Peyer's patch (tissue), 4 donors: ENCODE measurements at regions not wholly inside any gene's neighbourhood (a gene's known extent, or its start where the extent isn't known, plus 50 kb on each side); places are given as distances from the start of the nearest gene placed in this dataset.

ENCODE experiments used
- DNase-seq, 3 donors: peaks; one replicate each; pipeline ENCODE4 v3.0.0-alpha.2; 2017 to 2019
- H3K27ac ChIP-seq, 4 donors: fragments of 200-600 bp; sonication (generic); one replicate each; pipeline ENCODE4 v1.5.1; 2016 to 2019
- H3K27me3 ChIP-seq, 2 donors: fragments of 200-600 bp; sonication (generic); one replicate each; pipeline ENCODE4 v1.5.1; 2019
- H3K36me3 ChIP-seq, 3 donors: fragments of 200-600 bp; sonication (generic); one replicate each; pipeline ENCODE4 v1.5.1; 2016 to 2019
- H3K4me1 ChIP-seq, 4 donors: fragments of 200-600 bp; sonication (generic); one replicate each; pipeline ENCODE4 v1.5.1; 2016 to 2019
- H3K4me3 ChIP-seq, 4 donors: fragments of 200-600 bp; sonication (generic); 1 replicate in 3 of 4; 2 replicates in 1 of 4; pipeline ENCODE4 v1.5.1; 2016 to 2019; ENCODE audit warnings: mild to moderate bottlenecking in 1 of 4
- H3K9me3 ChIP-seq, 4 donors: fragments of 200-600 bp; sonication (generic); one replicate each; pipeline ENCODE4 v1.5.1; 2016 to 2019; ENCODE audit warnings: mild to moderate bottlenecking in 1 of 4
- POLR2A ChIP-seq, 2 donors: fragments of 450-650 bp; IDR thresholded peaks; one replicate each; pipeline ENCODE4 v1.5.1; 2017; ENCODE audit warnings: antibody characterized with exemption in 2 of 2, mild to moderate bottlenecking in 2 of 2, moderate library complexity in 2 of 2
- TF ChIP-seq, protein P1 (sequence below), 6 experiments: fragments of 450-650 bp in 4 of 6; fragments of 200-600 bp in 2 of 6; sonication (generic) in 1 of 6; IDR thresholded peaks; one replicate each; pipeline ENCODE4 v1.5.1; 2017 to 2019; ENCODE audit warnings: antibody characterized with exemption in 6 of 6, mild to moderate bottlenecking in 3 of 6, moderate library complexity in 1 of 6

GRCh38 chr14:70269582-70269981 lies 80.8 kb upstream of the SLC8A3 start:
- TF ChIP-seq, protein P1, sequence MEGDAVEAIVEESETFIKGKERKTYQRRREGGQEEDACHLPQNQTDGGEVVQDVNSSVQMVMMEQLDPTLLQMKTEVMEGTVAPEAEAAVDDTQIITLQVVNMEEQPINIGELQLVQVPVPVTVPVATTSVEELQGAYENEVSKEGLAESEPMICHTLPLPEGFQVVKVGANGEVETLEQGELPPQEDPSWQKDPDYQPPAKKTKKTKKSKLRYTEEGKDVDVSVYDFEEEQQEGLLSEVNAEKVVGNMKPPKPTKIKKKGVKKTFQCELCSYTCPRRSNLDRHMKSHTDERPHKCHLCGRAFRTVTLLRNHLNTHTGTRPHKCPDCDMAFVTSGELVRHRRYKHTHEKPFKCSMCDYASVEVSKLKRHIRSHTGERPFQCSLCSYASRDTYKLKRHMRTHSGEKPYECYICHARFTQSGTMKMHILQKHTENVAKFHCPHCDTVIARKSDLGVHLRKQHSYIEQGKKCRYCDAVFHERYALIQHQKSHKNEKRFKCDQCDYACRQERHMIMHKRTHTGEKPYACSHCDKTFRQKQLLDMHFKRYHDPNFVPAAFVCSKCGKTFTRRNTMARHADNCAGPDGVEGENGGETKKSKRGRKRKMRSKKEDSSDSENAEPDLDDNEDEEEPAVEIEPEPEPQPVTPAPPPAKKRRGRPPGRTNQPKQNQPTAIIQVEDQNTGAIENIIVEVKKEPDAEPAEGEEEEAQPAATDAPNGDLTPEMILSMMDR (IDR thresholded peaks at IDR 0.05) = no peak
- TF ChIP-seq POLR2A (IDR thresholded peaks at IDR 0.05) = no peak
- no peaks in the 10 kb centered on the region for H3K27me3 ChIP-seq
- no peaks in the 10 kb centered on the region for H3K4me1 ChIP-seq
- H3K36me3 ChIP-seq = no peaks in the 10 kb centered on the region
- H3K4me3 ChIP-seq = no peak overlapping the region
- H3K27ac ChIP-seq = no peak overlapping the region
- no peaks in the 10 kb centered on the region for H3K9me3 ChIP-seq
- DNase-seq = no peak

- no peaks in the 10 kb centered on the region for H3K9me3 ChIP-seq
- no peaks in the 10 kb centered on the region for H3K4me1 ChIP-seq
- H3K27me3 ChIP-seq = no peaks in the 10 kb centered on the region
- no peak for DNase-seq
- H3K27ac ChIP-seq = no peak overlapping the region
- H3K36me3 ChIP-seq = no peaks in the 10 kb centered on the region
- no peak overlapping the region for H3K4me3 ChIP-seq
- TF ChIP-seq POLR2A (IDR thresholded peaks at IDR 0.05) = no peak
- TF ChIP-seq, protein P1 (IDR thresholded peaks at IDR 0.05) = no peak
Measured at GRCh38 chr14:70268760-70269159, 80.0 kb upstream of the SLC8A3 start.

- TF ChIP-seq POLR2A (IDR thresholded peaks at IDR 0.05) = no peak
- TF ChIP-seq, protein P1 (IDR thresholded peaks at IDR 0.05) = no peak
- Histone ChIP-seq H3K9me3 (no peaks in the 10 kb centered on the region), H3K4me3 (no peak overlapping the region), H3K36me3 (no peaks in the 10 kb centered on the region), H3K27ac (no peak overlapping the region), H3K4me1 (no peaks in the 10 kb centered on the region), H3K27me3 (no peaks in the 10 kb centered on the region)
- no peak for DNase-seq
Measured at GRCh38 chr14:70266157-70266556, 77.4 kb upstream of the SLC8A3 start.

GRCh38 chr14:70265422-70265821 lies 76.7 kb upstream of the SLC8A3 start:
- no peaks in the 10 kb centered on the region for H3K4me1 ChIP-seq
- H3K27me3 ChIP-seq = no peaks in the 10 kb centered on the region
- no peaks in the 10 kb centered on the region for H3K36me3 ChIP-seq
- TF ChIP-seq, protein P1 (IDR thresholded peaks at IDR 0.05) = no peak
- no peak for TF ChIP-seq POLR2A (IDR thresholded peaks at IDR 0.05)
- H3K4me3 ChIP-seq = no peak overlapping the region
- H3K27ac ChIP-seq = no peak overlapping the region
- H3K9me3 ChIP-seq = no peaks in the 10 kb centered on the region
- no peak for DNase-seq

GRCh38 chr14:70259420-70259819 lies 70.7 kb upstream of the SLC8A3 start:
- Histone ChIP-seq H3K36me3 (no peaks in the 10 kb centered on the region), H3K9me3 (no peaks in the 10 kb centered on the region), H3K27me3 (no peaks in the 10 kb centered on the region), H3K4me3 (no peak overlapping the region), H3K4me1 (no peaks in the 10 kb centered on the region), H3K27ac (no peak overlapping the region)
- DNase-seq = no peak
- TF ChIP-seq POLR2A (IDR thresholded peaks at IDR 0.05) = no peak
- TF ChIP-seq, protein P1 (IDR thresholded peaks at IDR 0.05) = no peak

- no peaks in the 10 kb centered on the region for H3K27me3 ChIP-seq
- no peak for TF ChIP-seq POLR2A (IDR thresholded peaks at IDR 0.05)
- TF ChIP-seq, protein P1 (IDR thresholded peaks at IDR 0.05) = peak in 3 of 6 experiments; percentile 10 to 30 (median 28)
- no peak overlapping the region for H3K4me3 ChIP-seq
- no peak overlapping the region for H3K27ac ChIP-seq
- H3K36me3 ChIP-seq = no peaks in the 10 kb centered on the region
- H3K9me3 ChIP-seq = no peaks in the 10 kb centered on the region
- no peaks in the 10 kb centered on the region for H3K4me1 ChIP-seq
- DNase-seq = peak in 1 of 3 donors; percentile 51
Measured at GRCh38 chr14:70257526-70257925, 68.8 kb upstream of the SLC8A3 start.
